WERI-Rb-1 (cell line): ENCODE measurements at regions not wholly inside any gene's neighbourhood (a gene's known extent, or its start where the extent isn't known, plus 50 kb on each side); places are given as distances from the start of the nearest gene placed in this dataset.

Source experiments
- DNase-seq: peaks from one replicate; pipeline ENCODE4 v3.0.0-alpha.2; 2020
- H3K27ac ChIP-seq: fragments of 250-450 bp; sonication (Bioruptor Pico); 2 replicates; pipeline ENCODE4 v1.5.1; 2020; ENCODE audit warnings: mild to moderate bottlenecking, moderate library complexity
- H3K27me3 ChIP-seq: fragments of 250-450 bp; sonication (Bioruptor Pico); 2 replicates; pipeline ENCODE4 v1.5.1; 2021; ENCODE audit warnings: mild to moderate bottlenecking, low read depth, moderate library complexity; ENCODE audit not compliant: insufficient read depth, severe bottlenecking
- H3K36me3 ChIP-seq: fragments of 250-450 bp; sonication (Bioruptor Pico); 2 replicates; pipeline ENCODE4 v1.5.1; 2020; ENCODE audit warnings: mild to moderate bottlenecking, moderate library complexity
- H3K4me3 ChIP-seq: 2 replicates; pipeline ENCODE4 v1.5.1; 2011; ENCODE audit warnings: low read depth, mild to moderate bottlenecking, control low read depth, low read length
- H3K9me3 ChIP-seq: fragments of 250-450 bp; sonication (Bioruptor Pico); 2 replicates; pipeline ENCODE4 v1.5.1; 2021; ENCODE audit warnings: mild to moderate bottlenecking, moderate library complexity; ENCODE audit not compliant: severe bottlenecking
- CTCF ChIP-seq: IDR thresholded peaks from 2 replicates; pipeline ENCODE4 v1.5.1; 2011; ENCODE audit warnings: low read depth, mild to moderate bottlenecking, control low read depth, inconsistent platforms, low read length

GRCh38 chr2:136376798-136377211 lies 258.9 kb upstream of the CXCR4 start:
- Histone ChIP-seq H3K36me3 (no peaks in the 10 kb centered on the region), H3K9me3 (no peaks in the 10 kb centered on the region), H3K27me3 (no peaks in the 10 kb centered on the region), H3K4me3 (no peak overlapping the region), H3K27ac (no peak overlapping the region)
- TF ChIP-seq CTCF, result no peak
- DNase-seq, result no peak

GRCh38 chr2:136376211-136376610 lies 258.3 kb upstream of the CXCR4 start:
- Histone ChIP-seq H3K36me3 (no peaks in the 10 kb centered on the region), H3K27me3 (no peaks in the 10 kb centered on the region), H3K4me3 (no peak overlapping the region), H3K27ac (no peak overlapping the region), H3K9me3 (no peaks in the 10 kb centered on the region)
- TF ChIP-seq CTCF, result no peak
- DNase-seq, result no peak

GRCh38 chr2:136375017-136375901 lies 257.3 kb upstream of the CXCR4 start:
- no peaks in the 10 kb centered on the region for H3K36me3 ChIP-seq
- no peaks in the 10 kb centered on the region for H3K9me3 ChIP-seq
- H3K4me3 ChIP-seq, result no peak overlapping the region
- H3K27ac ChIP-seq, result no peak overlapping the region
- DNase-seq, result no peak
- no peak for TF ChIP-seq CTCF
- no peaks in the 10 kb centered on the region for H3K27me3 ChIP-seq

GRCh38 chr2:136373841-136374240 lies 255.9 kb upstream of the CXCR4 start:
- no peaks in the 10 kb centered on the region for H3K9me3 ChIP-seq
- H3K4me3 ChIP-seq, result no peak overlapping the region
- no peaks in the 10 kb centered on the region for H3K36me3 ChIP-seq
- H3K27ac ChIP-seq, result no peak overlapping the region
- no peaks in the 10 kb centered on the region for H3K27me3 ChIP-seq
- no peak for TF ChIP-seq CTCF
- DNase-seq, result no peak

GRCh38 chr2:136373029-136373428 lies 255.1 kb upstream of the CXCR4 start:
- TF ChIP-seq CTCF, result no peak
- H3K4me3 ChIP-seq, result no peak overlapping the region
- H3K9me3 ChIP-seq, result no peaks in the 10 kb centered on the region
- H3K27ac ChIP-seq, result no peak overlapping the region
- no peak for DNase-seq
- no peaks in the 10 kb centered on the region for H3K36me3 ChIP-seq
- no peaks in the 10 kb centered on the region for H3K27me3 ChIP-seq

GRCh38 chr2:136363900-136364299 lies 246.0 kb upstream of the CXCR4 start:
- H3K36me3 ChIP-seq, result no peaks in the 10 kb centered on the region
- H3K4me3 ChIP-seq, result no peak overlapping the region
- no peak for DNase-seq
- H3K27ac ChIP-seq, result no peak overlapping the region
- no peaks in the 10 kb centered on the region for H3K27me3 ChIP-seq
- no peak for TF ChIP-seq CTCF
- H3K9me3 ChIP-seq, result no peaks in the 10 kb centered on the region
